HG02642 (cell line): ENCODE measurements at regions not wholly inside any gene's neighbourhood (a gene's known extent, or its start where the extent isn't known, plus 50 kb on each side); places are given as distances from the start of the nearest gene placed in this dataset.
A peak's percentile ranks its signal among the peaks of the same experiment; 100 is the strongest.

ENCODE experiments used
- ATAC-seq: cut with Tn5 transposase; IDR thresholded peaks from one replicate; pipeline ENCODE4 v1.9.1; 2021; ENCODE audit warnings: mild to moderate bottlenecking; ENCODE audit not compliant: unreplicated experiment, poor library complexity

- no peak for ATAC-seq
These were observed 753.3 kb downstream of the OLFM4 start for GRCh38 chr13:53781941-53782340.

GRCh38 chr13:53782488-53782961 lies 753.9 kb downstream of the OLFM4 start:
- peak; percentile 91 for ATAC-seq

GRCh38 chr13:53783471-53783870 lies 754.9 kb downstream of the OLFM4 start:
- ATAC-seq, result no peak

- ATAC-seq, result no peak
These were observed 759.7 kb downstream of the OLFM4 start for GRCh38 chr13:53788286-53788685.

GRCh38 chr13:53800011-53800410 lies 771.4 kb downstream of the OLFM4 start:
- no peak for ATAC-seq

- ATAC-seq, result no peak
These were observed 778.7 kb downstream of the OLFM4 start for GRCh38 chr13:53807251-53807834.

GRCh38 chr13:53821632-53822031 lies 793.0 kb downstream of the OLFM4 start:
- no peak for ATAC-seq

GRCh38 chr13:53822136-53822535 lies 793.5 kb downstream of the OLFM4 start:
- no peak for ATAC-seq

- no peak for ATAC-seq
These were observed 810.8 kb downstream of the OLFM4 start for GRCh38 chr13:53839461-53839860.

GRCh38 chr13:53844473-53845146 lies 816.0 kb downstream of the OLFM4 start:
- ATAC-seq, result no peak

GRCh38 chr13:53847502-53847901 lies 818.9 kb downstream of the OLFM4 start:
- ATAC-seq, result no peak

GRCh38 chr13:53848366-53848961 lies 819.9 kb downstream of the OLFM4 start:
- no peak for ATAC-seq

- no peak for ATAC-seq
These were observed 825.7 kb downstream of the OLFM4 start for GRCh38 chr13:53854321-53854720.

- no peak for ATAC-seq
These were observed 828.1 kb downstream of the OLFM4 start for GRCh38 chr13:53856573-53857195.

- ATAC-seq, result no peak
These were observed 834.9 kb downstream of the OLFM4 start for GRCh38 chr13:53863520-53863919.

- no peak for ATAC-seq
These were observed 844.9 kb downstream of the OLFM4 start for GRCh38 chr13:53873558-53873957.

- no peak for ATAC-seq
These were observed 850.2 kb downstream of the OLFM4 start for GRCh38 chr13:53878861-53879260.

- no peak for ATAC-seq
These were observed 857.4 kb downstream of the OLFM4 start for GRCh38 chr13:53885997-53886396.

- no peak for ATAC-seq
These were observed 862.1 kb downstream of the OLFM4 start for GRCh38 chr13:53890696-53891095.

GRCh38 chr13:53901593-53901992 lies 873.0 kb downstream of the OLFM4 start:
- ATAC-seq, result no peak

- ATAC-seq, result no peak
These were observed 879.3 kb downstream of the OLFM4 start for GRCh38 chr13:53907891-53908290.
